Mesenchymal stem cell (in vitro differentiated cells and primary cell): ENCODE measurements at regions not wholly inside any gene's neighbourhood (a gene's known extent, or its start where the extent isn't known, plus 50 kb on each side); places are given as distances from the start of the nearest gene placed in this dataset.

Source experiments
- DNase-seq: peaks from one replicate; pipeline ENCODE4 v3.0.0-alpha.2; 2013
- H2AFZ ChIP-seq: one replicate; pipeline ENCODE4 v1.6.1; 2013; ENCODE audit warnings: low read depth, mild to moderate bottlenecking, control low read depth, inconsistent platforms, low read length, moderate library complexity
- H2AK5ac ChIP-seq: 2 replicates; pipeline ENCODE4 v1.6.1; 2013; ENCODE audit warnings: low read length, moderate library complexity, mild to moderate bottlenecking, inconsistent platforms; ENCODE audit not compliant: severe bottlenecking
- H2BK120ac ChIP-seq: one replicate; pipeline ENCODE4 v1.6.1; 2013; ENCODE audit warnings: low read depth, mild to moderate bottlenecking, inconsistent platforms, low read length, moderate library complexity
- H2BK12ac ChIP-seq, 2 experiments: one replicate each; pipeline ENCODE4 v1.6.1; 2013; ENCODE audit warnings: inconsistent platforms in 2 of 2, low read length in 2 of 2, mild to moderate bottlenecking in 2 of 2, moderate library complexity in 2 of 2, control low read depth in 1 of 2
- H2BK15ac ChIP-seq: one replicate; pipeline ENCODE4 v1.6.1; 2013; ENCODE audit warnings: mild to moderate bottlenecking, low read depth, inconsistent platforms; ENCODE audit not compliant: poor library complexity, severe bottlenecking
- H2BK5ac ChIP-seq: 2 replicates; pipeline ENCODE4 v1.6.1; 2013; ENCODE audit warnings: low read depth, mild to moderate bottlenecking, low read length, control low read depth, inconsistent platforms; ENCODE audit not compliant: poor library complexity, severe bottlenecking
- H3K14ac ChIP-seq, 2 experiments: one replicate each; pipeline ENCODE4 v1.6.1; 2013; ENCODE audit warnings: inconsistent platforms in 2 of 2, low read length in 2 of 2, control low read depth in 1 of 2, mild to moderate bottlenecking in 1 of 2, moderate library complexity in 1 of 2
- H3K18ac ChIP-seq, 2 experiments: one replicate each; pipeline ENCODE4 v1.6.1; 2013; ENCODE audit warnings: inconsistent platforms in 2 of 2, low read length in 2 of 2, control low read depth in 1 of 2, low read depth in 1 of 2, mild to moderate bottlenecking in 1 of 2
- H3K23ac ChIP-seq, 2 experiments: one replicate each; pipeline ENCODE4 v1.6.1; 2013; ENCODE audit warnings: inconsistent platforms in 2 of 2, low read length in 2 of 2, mild to moderate bottlenecking in 2 of 2, moderate library complexity in 2 of 2, control low read depth in 1 of 2
- H3K27ac ChIP-seq: 2 replicates; pipeline ENCODE4 v1.5.1; 2013; ENCODE audit warnings: mild to moderate bottlenecking, moderate library complexity, low read length, control low read depth, inconsistent platforms; ENCODE audit not compliant: poor library complexity, severe bottlenecking
- H3K27me3 ChIP-seq, 2 experiments: 2 replicates each; pipeline versions ENCODE4 v1.6.1 to v1.7.0; 2013; ENCODE audit warnings: low read length in 2 of 2, mild to moderate bottlenecking in 2 of 2, moderate library complexity in 2 of 2, control low read depth in 1 of 2, inconsistent platforms in 1 of 2; ENCODE audit not compliant: control insufficient read depth in 1 of 2, insufficient read depth in 1 of 2
- H3K36me3 ChIP-seq, 2 experiments: 2 replicates each; pipeline versions ENCODE4 v1.6.1 to v1.7.0; 2013; ENCODE audit warnings: low read length in 2 of 2, control low read depth in 1 of 2, inconsistent platforms in 1 of 2, low read depth in 1 of 2, mild to moderate bottlenecking in 1 of 2; ENCODE audit not compliant: insufficient read depth in 2 of 2, control insufficient read depth in 1 of 2
- H3K4ac ChIP-seq, 2 experiments: one replicate each; pipeline ENCODE4 v1.6.1; 2013; ENCODE audit warnings: inconsistent platforms in 2 of 2, low read length in 2 of 2, mild to moderate bottlenecking in 2 of 2, moderate library complexity in 2 of 2, control low read depth in 1 of 2, low read depth in 1 of 2
- H3K4me1 ChIP-seq: 2 replicates; pipeline ENCODE4 v1.6.1; 2013; ENCODE audit warnings: low read depth, low read length, control low read depth; ENCODE audit not compliant: control insufficient read depth, insufficient read depth
- H3K4me2 ChIP-seq: 2 replicates; pipeline ENCODE4 v1.6.1; 2013; ENCODE audit warnings: low read length, mild to moderate bottlenecking, inconsistent platforms; ENCODE audit not compliant: poor library complexity, severe bottlenecking
- H3K4me3 ChIP-seq, 2 experiments: 2 replicates each; pipeline versions ENCODE4 v1.5.1 to v1.7.0; 2013; ENCODE audit warnings: low read length in 2 of 2, mild to moderate bottlenecking in 2 of 2, control low read depth in 1 of 2, low read depth in 1 of 2; ENCODE audit not compliant: insufficient read depth in 1 of 2
- H3K79me1 ChIP-seq: replicated peaks from 2 replicates; pipeline ENCODE4 v1.6.1; 2013; ENCODE audit warnings: mild to moderate bottlenecking, control low read depth, low read length, inconsistent platforms; ENCODE audit not compliant: poor library complexity, severe bottlenecking
- H3K9ac ChIP-seq: 2 replicates; pipeline ENCODE4 v1.7.0; 2013; ENCODE audit warnings: mild to moderate bottlenecking, low read length, moderate library complexity
- H3K9me3 ChIP-seq: 2 replicates; pipeline ENCODE4 v1.7.0; 2013; ENCODE audit warnings: mild to moderate bottlenecking, low read length; ENCODE audit not compliant: control insufficient read depth
- H4K8ac ChIP-seq: one replicate; pipeline ENCODE4 v1.6.1; 2013; ENCODE audit warnings: inconsistent platforms, mild to moderate bottlenecking, low read length, moderate library complexity
- H4K91ac ChIP-seq: one replicate; pipeline ENCODE4 v1.6.1; 2013; ENCODE audit warnings: mild to moderate bottlenecking, low read length, inconsistent platforms
- WGBS: methylation state at CpG from one replicate; pipeline ENCODE4 v1.1.7; 2013; ENCODE audit warnings: mixed read lengths; 5-methylcytosine and 5-hydroxymethylcytosine counted together

DNA sequence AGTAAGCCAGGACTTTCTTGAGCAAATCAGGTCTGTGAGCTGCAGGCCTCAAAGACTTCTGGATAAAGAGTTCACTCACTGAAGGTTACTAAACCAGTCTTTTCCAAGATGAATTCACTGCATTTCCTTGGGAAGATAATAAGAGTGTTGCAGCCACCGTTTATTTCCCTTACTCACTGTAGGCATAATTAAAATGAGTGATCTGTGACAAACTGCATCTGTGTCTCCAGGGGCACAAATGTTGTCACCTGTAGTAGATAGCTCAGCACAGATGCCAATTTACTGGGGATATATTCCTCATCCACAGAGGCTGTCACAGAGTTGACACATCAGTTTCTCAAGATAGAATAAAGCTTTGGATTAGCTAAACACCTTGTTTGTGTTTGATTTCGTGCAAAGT, 580.2 kb downstream of the SPRY1 start:
- Histone ChIP-seq H3K4me3 (no peak overlapping the region), H3K27ac (no peak overlapping the region), H3K9ac (no peak overlapping the region), H2AFZ (no peak overlapping the region), H3K79me1 (no peaks in the 10 kb centered on the region), H4K8ac (peak overlapping the region; percentile 49), H3K9me3 (peaks cover 16% of the 10 kb centered on the region), H3K4ac (peak overlapping the region in 1 of 2 experiments; percentile 35), H2BK5ac (no peak overlapping the region), H2AK5ac (no peak overlapping the region), H2BK15ac (no peak overlapping the region), H3K23ac (no peak overlapping the region), H4K91ac (no peak overlapping the region), H2BK120ac (peak overlapping the region; percentile 19), H3K4me1 (peaks cover 3% of the 10 kb centered on the region), H2BK12ac (no peak overlapping the region), H3K4me2 (no peak overlapping the region), H3K36me3 (no peaks in the 10 kb centered on the region), H3K18ac (peak overlapping the region in 1 of 2 experiments; percentile 64), H3K27me3 (no peaks in the 10 kb centered on the region), H3K14ac (no peak overlapping the region)
- peak; percentile 10 for DNase-seq
- WGBS = no CpG with 5 or more reads among the region's 2 CpGs

GRCh38 chr4:123977641-123978081, 581.1 kb downstream of the SPRY1 start:
- Histone ChIP-seq H3K4me1 (peaks cover 3% of the 10 kb centered on the region), H3K14ac (no peak overlapping the region), H2AFZ (no peak overlapping the region), H3K9me3 (peaks cover 18% of the 10 kb centered on the region), H2BK15ac (no peak overlapping the region), H2BK120ac (no peak overlapping the region), H4K8ac (no peak overlapping the region), H3K27me3 (no peaks in the 10 kb centered on the region), H3K27ac (no peak overlapping the region), H3K79me1 (no peaks in the 10 kb centered on the region), H3K4me2 (no peak overlapping the region), H3K18ac (no peak overlapping the region), H2BK5ac (no peak overlapping the region), H2AK5ac (no peak overlapping the region), H3K9ac (no peak overlapping the region), H2BK12ac (no peak overlapping the region), H3K4me3 (no peak overlapping the region), H3K36me3 (no peaks in the 10 kb centered on the region), H3K4ac (no peak overlapping the region), H3K23ac (no peak overlapping the region), H4K91ac (no peak overlapping the region)
- WGBS = 7% methylated on average over 2 of the region's 3 CpGs
- peak; percentile 54 for DNase-seq

GRCh38 chr4:123978637-123979036, 582.0 kb downstream of the SPRY1 start:
- Histone ChIP-seq H3K4me2 (no peak overlapping the region), H2AK5ac (no peak overlapping the region), H3K27me3 (no peaks in the 10 kb centered on the region), H3K27ac (no peak overlapping the region), H4K8ac (no peak overlapping the region), H2AFZ (no peak overlapping the region), H2BK120ac (no peak overlapping the region), H2BK15ac (no peak overlapping the region), H3K18ac (no peak overlapping the region), H2BK12ac (no peak overlapping the region), H3K4ac (no peak overlapping the region), H3K79me1 (no peaks in the 10 kb centered on the region), H2BK5ac (no peak overlapping the region), H3K9ac (no peak overlapping the region), H4K91ac (no peak overlapping the region), H3K23ac (no peak overlapping the region), H3K36me3 (no peaks in the 10 kb centered on the region), H3K9me3 (peaks cover 19% of the 10 kb centered on the region), H3K4me3 (no peak overlapping the region), H3K14ac (no peak overlapping the region), H3K4me1 (peaks cover 3% of the 10 kb centered on the region)
- WGBS = no CpG with 5 or more reads among the region's 1 CpG
- no peak for DNase-seq

- no peak overlapping the region for H3K18ac ChIP-seq
- no peak overlapping the region for H3K4ac ChIP-seq
- H3K9ac ChIP-seq = no peak overlapping the region
- no peak overlapping the region for H2AFZ ChIP-seq
- no peaks in the 10 kb centered on the region for H3K79me1 ChIP-seq
- peaks cover 3% of the 10 kb centered on the region for H3K4me1 ChIP-seq
- no peak overlapping the region for H2BK5ac ChIP-seq
- DNase-seq = no peak
- no peak overlapping the region for H4K91ac ChIP-seq
- H2BK12ac ChIP-seq = no peak overlapping the region
- H3K36me3 ChIP-seq = no peaks in the 10 kb centered on the region
- no peak overlapping the region for H2AK5ac ChIP-seq
- no peaks in the 10 kb centered on the region for H3K27me3 ChIP-seq
- peaks cover 19% of the 10 kb centered on the region for H3K9me3 ChIP-seq
- no peak overlapping the region for H3K23ac ChIP-seq
- WGBS = 88% methylated on average over 2 of the region's 2 CpGs
- H4K8ac ChIP-seq = no peak overlapping the region
- no peak overlapping the region for H3K4me3 ChIP-seq
- no peak overlapping the region for H2BK120ac ChIP-seq
- H3K27ac ChIP-seq = no peak overlapping the region
- H3K4me2 ChIP-seq = no peak overlapping the region
- H2BK15ac ChIP-seq = no peak overlapping the region
- H3K14ac ChIP-seq = no peak overlapping the region
Measured at GRCh38 chr4:123980736-123981300, 584.2 kb downstream of the SPRY1 start.
